ENCODE measurements at regions not wholly inside any gene's neighbourhood (a gene's known extent, or its start where the extent isn't known, plus 50 kb on each side); places are given as distances from the start of the nearest gene placed in this dataset.

DNA sequence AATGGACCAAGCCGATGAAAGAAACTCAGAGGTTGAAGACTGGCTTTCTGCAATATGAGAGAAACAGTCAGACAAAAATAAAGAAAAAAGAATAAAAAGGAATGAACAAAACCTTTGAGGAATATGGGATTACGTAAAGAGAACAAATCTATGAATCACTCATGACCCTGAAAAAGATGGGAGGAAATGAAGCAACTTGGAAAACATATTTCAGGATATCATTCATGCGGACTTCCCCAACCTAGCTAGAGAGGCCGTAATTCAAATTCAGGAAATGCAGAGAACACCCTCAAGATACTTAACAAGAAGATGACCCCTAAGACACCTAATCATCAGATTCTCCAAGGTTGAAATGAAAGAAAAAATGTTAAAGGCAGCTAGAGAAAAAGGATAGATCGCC lies 705.3 kb upstream of the CHRM3 start:
- Histone ChIP-seq H3K36me3 (ENCODE audit: control insufficient read depth, insufficient read depth, low read length) (no peaks in the 10 kb centered on the region), H3K27me3 (replicated peaks; ENCODE audit: control insufficient read depth, insufficient read depth, low read length) (no peaks in the 10 kb centered on the region), H3K4me3 (ENCODE audit: low read depth, low read length) (no peak overlapping the region), H3K4me1 (no peaks in the 10 kb centered on the region), H3K9me3 (no peaks in the 10 kb centered on the region)
- Mint-ChIP-seq H3K27me3 (ENCODE audit: insufficient read depth, unreplicated experiment) (no peaks in the 10 kb centered on the region), H3K36me3 (ENCODE audit: insufficient read depth, unreplicated experiment) (no peaks in the 10 kb centered on the region), H3K4me1 (ENCODE audit: low read depth, unreplicated experiment) (no peaks in the 10 kb centered on the region), H3K4me3 (ENCODE audit: unreplicated experiment) (no peak overlapping the region), H3K9me3 (ENCODE audit: unreplicated experiment) (no peaks in the 10 kb centered on the region), H3K27ac (ENCODE audit: unreplicated experiment) (no peak overlapping the region)
- ChIA-PET CTCF (no interaction called here), POLR2A (no interaction called here)
- no peak for TF ChIP-seq CTCF (IDR thresholded peaks at IDR 0.05; ENCODE audit: insufficient read depth in 1 of 2, low read depth in 1 of 2, low read length in 1 of 2, severe bottlenecking in 1 of 2, unreplicated experiment in 1 of 2)
- no TSS peak for BruUV-seq (replicated peaks)
- no peak for DNase-seq
- intact Hi-C loops (cut with micrococcal nuclease; ENCODE audit: unreplicated experiment): no loop called here

DNA sequence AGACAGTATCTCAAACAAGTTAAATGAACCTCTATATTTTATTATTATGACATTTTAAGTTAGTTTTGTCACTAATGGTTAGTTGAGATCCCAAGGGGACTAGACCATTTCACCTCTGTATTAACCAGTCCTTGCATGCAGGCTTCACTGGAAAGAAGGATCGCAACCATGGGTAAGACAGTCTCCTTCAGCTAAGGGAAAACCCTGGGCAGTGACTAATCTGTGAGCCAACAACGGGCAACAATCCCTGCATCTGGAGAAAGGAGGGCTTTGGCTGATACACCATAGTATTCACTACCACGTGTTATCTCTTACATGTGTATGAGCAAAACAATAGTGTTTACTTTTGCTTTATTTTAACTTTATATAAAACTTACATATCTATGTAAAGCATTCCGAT lies 708.8 kb upstream of the CHRM3 start:
- H3K27me3 Mint-ChIP-seq (ENCODE audit: insufficient read depth, unreplicated experiment): no peaks in the 10 kb centered on the region
- H3K4me3 ChIP-seq (ENCODE audit: low read depth, low read length): no peak overlapping the region
- H3K9me3 ChIP-seq: no peaks in the 10 kb centered on the region
- no peak for TF ChIP-seq CTCF (IDR thresholded peaks at IDR 0.05; ENCODE audit: insufficient read depth in 1 of 2, low read depth in 1 of 2, low read length in 1 of 2, severe bottlenecking in 1 of 2, unreplicated experiment in 1 of 2)
- CTCF ChIA-PET: no interaction called here
- DNase-seq: no peak
- no peaks in the 10 kb centered on the region for H3K4me1 Mint-ChIP-seq (ENCODE audit: low read depth, unreplicated experiment)
- no peak overlapping the region for H3K4me3 Mint-ChIP-seq (ENCODE audit: unreplicated experiment)
- H3K9me3 Mint-ChIP-seq (ENCODE audit: unreplicated experiment): no peaks in the 10 kb centered on the region
- no peaks in the 10 kb centered on the region for H3K27me3 ChIP-seq (replicated peaks; ENCODE audit: control insufficient read depth, insufficient read depth, low read length)
- no peaks in the 10 kb centered on the region for H3K36me3 Mint-ChIP-seq (ENCODE audit: insufficient read depth, unreplicated experiment)
- no TSS peak for BruUV-seq (replicated peaks)
- H3K36me3 ChIP-seq (ENCODE audit: control insufficient read depth, insufficient read depth, low read length): no peaks in the 10 kb centered on the region
- no peaks in the 10 kb centered on the region for H3K4me1 ChIP-seq
- no peak overlapping the region for H3K27ac Mint-ChIP-seq (ENCODE audit: unreplicated experiment)
- POLR2A ChIA-PET: no interaction called here
- intact Hi-C loops (cut with micrococcal nuclease; ENCODE audit: unreplicated experiment): no loop called here

- no peaks in the 10 kb centered on the region for H3K36me3 Mint-ChIP-seq (ENCODE audit: insufficient read depth, unreplicated experiment)
- no TSS peak for BruUV-seq (replicated peaks)
- CTCF ChIA-PET: no interaction called here
Observed at GRCh38 chr1:238675221-238675620, 711.1 kb upstream of the CHRM3 start.

More at GRCh38 chr1:238675221-238675620, 711.1 kb upstream of the CHRM3 start:
- Mint-ChIP-seq H3K4me3 (ENCODE audit: unreplicated experiment) (no peak overlapping the region), H3K27me3 (ENCODE audit: insufficient read depth, unreplicated experiment) (no peaks in the 10 kb centered on the region), H3K27ac (ENCODE audit: unreplicated experiment) (no peak overlapping the region), H3K9me3 (ENCODE audit: unreplicated experiment) (no peaks in the 10 kb centered on the region), H3K4me1 (ENCODE audit: low read depth, unreplicated experiment) (no peaks in the 10 kb centered on the region)
- no peaks in the 10 kb centered on the region for H3K9me3 ChIP-seq
- DNase-seq: no peak
- peaks cover 3% of the 10 kb centered on the region; the same call in 1 of the 2 replicates for H3K4me1 ChIP-seq
- TF ChIP-seq CTCF (IDR thresholded peaks at IDR 0.05; ENCODE audit: insufficient read depth in 1 of 2, low read depth in 1 of 2, low read length in 1 of 2, severe bottlenecking in 1 of 2, unreplicated experiment in 1 of 2): no peak
- H3K27me3 ChIP-seq (replicated peaks; ENCODE audit: control insufficient read depth, insufficient read depth, low read length): no peaks in the 10 kb centered on the region
- POLR2A ChIA-PET: no interaction called here
- intact Hi-C loops (cut with micrococcal nuclease; ENCODE audit: unreplicated experiment): no loop called here
- no peak overlapping the region for H3K4me3 ChIP-seq (ENCODE audit: low read depth, low read length)
- no peaks in the 10 kb centered on the region for H3K36me3 ChIP-seq (ENCODE audit: control insufficient read depth, insufficient read depth, low read length)

Data from Caco-2 (cell line).